BLaER1 treated with 17β-estradiol and CSF1 and Interleukin-3, amounts not matched to agents 10 nM and 100 nM (cell line): ENCODE measurements at regions not wholly inside any gene's neighbourhood (a gene's known extent, or its start where the extent isn't known, plus 50 kb on each side); places are given as distances from the start of the nearest gene placed in this dataset.

Experiments used
- H3K27ac ChIP-seq, 11 experiments: shearing (Covaris generic); formaldehyde crosslinking; 2 replicates each; pipeline ENCODE4 v1.8.1; 2022
- H3K27me3 ChIP-seq, 11 experiments: shearing (Covaris generic); formaldehyde crosslinking; 2 replicates each; pipeline ENCODE4 v1.8.1; 2022
- H3K36me3 ChIP-seq, 11 experiments: shearing (Covaris generic); formaldehyde crosslinking; 2 replicates each; pipeline ENCODE4 v1.8.1; 2022
- H3K4me1 ChIP-seq, 10 experiments: shearing (Covaris generic); formaldehyde crosslinking; 2 replicates each; pipeline ENCODE4 v1.8.1; 2022
- H3K4me2 ChIP-seq, 11 experiments: shearing (Covaris generic); formaldehyde crosslinking; 2 replicates each; pipeline ENCODE4 v1.8.1; 2022
- H3K4me3 ChIP-seq, 10 experiments: shearing (Covaris generic); formaldehyde crosslinking; 2 replicates each; pipeline ENCODE4 v1.8.1; 2022
- H3K9ac ChIP-seq, 11 experiments: shearing (Covaris generic); formaldehyde crosslinking; 2 replicates each; pipeline ENCODE4 v1.8.1; 2022
- H3K9me3 ChIP-seq, 11 experiments: shearing (Covaris generic); formaldehyde crosslinking; replicated peaks in 1 of 11; 2 replicates each; pipeline ENCODE4 v1.8.1; 2022
- H4K20me1 ChIP-seq, 11 experiments: shearing (Covaris generic); formaldehyde crosslinking; 2 replicates each; pipeline ENCODE4 v1.8.1; 2022
- Cebpa-rat ChIP-seq, 11 experiments: shearing (Covaris generic); IDR thresholded peaks; 2 replicates each; pipeline ENCODE4 v1.8.1; 2022

DNA sequence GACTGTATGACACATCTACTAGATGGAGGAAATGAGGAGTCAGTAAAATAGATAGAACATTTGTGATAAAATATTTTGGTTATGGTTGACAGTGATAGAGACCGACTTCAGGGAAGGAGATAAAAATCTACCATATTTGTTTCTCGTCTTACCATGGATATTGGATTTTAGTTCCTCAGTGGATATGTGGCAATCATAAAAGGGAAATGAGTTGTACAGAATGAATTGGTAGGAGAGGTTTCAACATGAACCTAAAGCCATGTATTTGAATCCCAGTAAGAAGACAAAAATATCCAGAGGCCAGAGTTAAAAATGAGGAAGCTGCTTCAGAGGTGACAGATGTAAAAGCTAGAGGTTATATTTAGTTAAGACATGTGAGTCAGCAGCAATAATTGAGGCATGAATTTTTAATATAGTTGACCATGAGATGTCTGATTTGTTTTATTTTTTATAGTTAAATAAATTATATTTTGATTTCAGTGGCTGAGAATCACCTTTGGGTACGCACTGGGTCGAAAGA is 480.4 kb upstream of the TUSC1 start:
- peak in 2 of 11 experiments; percentile 16 to 64; a peak in 2 of 22 replicates for TF ChIP-seq Cebpa-rat (IDR thresholded peaks at IDR 0.05)
- Histone ChIP-seq H3K27me3 (no peaks in the 10 kb centered on the region), H3K4me2 (peak overlapping the region in 7 of 11 experiments; percentile 35 to 70 (median 60); a peak in 15 of 22 replicates), H3K36me3 (no peaks in the 10 kb centered on the region), H3K4me1 (peaks cover 0 to 46% (median 25%) of the 10 kb centered on the region in 10 experiments; a peak in 13 of 20 replicates), H3K9ac (peak overlapping the region in 3 of 11 experiments; percentile 45 to 51 (median 50); a peak in 3 of 22 replicates), H3K4me3 (no peak overlapping the region), H3K27ac (peak overlapping the region in 9 of 11 experiments; percentile 2 to 82 (median 70); a peak in 16 of 22 replicates), H4K20me1 (no peaks in the 10 kb centered on the region), H3K9me3 (no peaks in the 10 kb centered on the region; a peak in 1 of 22 replicates)

DNA sequence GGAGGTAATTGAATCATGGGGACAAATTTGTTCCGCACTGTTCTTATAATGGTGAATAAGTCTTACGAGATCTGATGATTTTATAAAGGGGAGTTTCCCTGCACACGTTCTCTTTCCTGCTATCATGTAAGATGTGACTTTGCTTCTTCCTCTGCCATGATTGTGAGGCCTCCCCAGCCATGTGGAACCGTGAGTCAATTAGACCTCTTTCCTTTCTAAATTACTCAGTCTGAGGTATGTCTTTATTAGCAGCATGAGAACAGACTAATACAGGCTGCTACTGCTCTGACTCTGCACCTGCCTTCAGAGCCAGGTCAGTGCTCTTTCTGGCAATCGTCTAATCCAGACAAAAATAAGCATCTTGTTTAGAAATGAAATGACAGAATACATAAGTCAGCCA is 479.2 kb upstream of the TUSC1 start:
- peak overlapping the region in 4 of 11 experiments; percentile 70 to 82 (median 76); a peak in 6 of 22 replicates for H3K27ac ChIP-seq

DNA sequence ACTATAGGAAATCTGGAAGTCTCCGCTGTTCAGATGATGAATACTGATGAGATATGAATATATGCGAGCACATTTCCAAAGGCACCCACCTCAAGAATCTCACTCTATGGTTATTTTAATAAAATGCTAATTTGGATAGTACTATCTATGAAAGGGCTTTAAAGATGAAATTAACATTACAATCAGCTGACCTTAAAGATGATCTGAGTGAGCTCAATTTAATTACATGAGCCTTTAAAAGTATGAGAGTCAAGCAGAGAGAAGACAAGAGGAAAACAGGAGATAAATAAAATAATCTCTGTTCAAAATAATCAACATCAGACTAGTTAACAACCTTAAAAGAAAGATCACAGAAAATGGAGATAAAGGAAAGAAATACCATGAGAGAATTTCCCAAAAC is 474.1 kb upstream of the TUSC1 start:
- no peak overlapping the region for H3K4me2 ChIP-seq
- no peaks in the 10 kb centered on the region; a peak in 1 of 22 replicates for H3K9me3 ChIP-seq
- TF ChIP-seq Cebpa-rat (IDR thresholded peaks at IDR 0.05), result no peak
- peaks cover 0 to 2% (median 0%) of the 10 kb centered on the region in 10 experiments; a peak in 2 of 20 replicates for H3K4me1 ChIP-seq
- no peak overlapping the region for H3K4me3 ChIP-seq
- H3K36me3 ChIP-seq, result no peaks in the 10 kb centered on the region
- H3K27ac ChIP-seq, result no peak overlapping the region
- no peaks in the 10 kb centered on the region for H3K27me3 ChIP-seq
- no peaks in the 10 kb centered on the region for H4K20me1 ChIP-seq
- H3K9ac ChIP-seq, result no peak overlapping the region

More for the DNA sequence above, 479.2 kb upstream of the TUSC1 start:
- Histone ChIP-seq H3K27me3 (no peaks in the 10 kb centered on the region), H4K20me1 (no peaks in the 10 kb centered on the region), H3K9ac (no peak overlapping the region), H3K4me1 (peaks cover 0 to 46% (median 25%) of the 10 kb centered on the region in 10 experiments; a peak in 13 of 20 replicates), H3K36me3 (no peaks in the 10 kb centered on the region), H3K4me3 (no peak overlapping the region), H3K4me2 (peak overlapping the region in 3 of 11 experiments; percentile 9 to 67 (median 63); a peak in 5 of 22 replicates), H3K9me3 (no peaks in the 10 kb centered on the region; a peak in 1 of 22 replicates)
- TF ChIP-seq Cebpa-rat (IDR thresholded peaks at IDR 0.05), result no peak

DNA sequence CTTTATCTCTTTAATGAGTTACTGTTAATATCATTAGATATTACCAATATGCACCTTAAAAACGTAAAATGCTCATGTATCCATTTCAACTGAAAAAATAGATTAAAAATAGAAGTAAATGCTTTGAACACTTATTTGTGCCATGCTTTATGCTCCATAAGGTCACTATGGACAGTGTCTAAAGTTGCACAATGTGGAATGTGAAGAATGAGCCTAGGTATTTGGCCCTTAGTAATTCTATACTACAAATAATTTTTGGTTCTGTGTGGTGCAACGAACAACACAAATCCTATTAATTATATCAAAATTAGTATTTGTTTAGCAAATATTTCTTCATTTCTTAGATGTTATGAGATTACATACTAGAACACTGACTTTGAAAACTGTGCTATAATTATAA is 469.9 kb upstream of the TUSC1 start:
- H4K20me1 ChIP-seq, result no peaks in the 10 kb centered on the region
- H3K4me2 ChIP-seq, result no peak overlapping the region
- H3K27me3 ChIP-seq, result no peaks in the 10 kb centered on the region
- H3K27ac ChIP-seq, result no peak overlapping the region
- no peak for TF ChIP-seq Cebpa-rat (IDR thresholded peaks at IDR 0.05)
- H3K4me1 ChIP-seq, result no peaks in the 10 kb centered on the region
- no peaks in the 10 kb centered on the region for H3K9me3 ChIP-seq
- no peaks in the 10 kb centered on the region for H3K36me3 ChIP-seq
- H3K9ac ChIP-seq, result no peak overlapping the region
- H3K4me3 ChIP-seq, result no peak overlapping the region

DNA sequence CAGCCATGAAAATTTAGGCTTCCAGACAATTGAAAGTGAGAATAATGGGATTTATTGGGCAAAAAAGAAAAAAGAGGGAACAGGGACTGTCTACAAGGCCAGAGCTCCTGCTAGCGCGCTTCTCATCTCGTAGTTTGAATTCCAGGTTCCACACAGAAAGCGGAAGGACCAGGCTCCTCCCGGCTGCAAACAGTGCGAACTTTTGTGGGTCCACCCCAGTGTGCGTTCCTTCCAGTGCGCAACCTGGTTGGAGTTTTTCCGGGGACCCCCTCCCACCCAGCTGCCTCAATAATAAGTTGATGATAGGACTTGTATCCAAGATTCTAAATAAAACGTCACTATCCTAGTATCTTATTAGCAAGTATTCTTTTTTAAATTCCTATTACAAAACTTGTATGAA is 467.7 kb upstream of the TUSC1 start:
- no peaks in the 10 kb centered on the region for H3K27me3 ChIP-seq
- H3K4me1 ChIP-seq, result no peaks in the 10 kb centered on the region
- H3K4me3 ChIP-seq, result no peak overlapping the region
- H3K9me3 ChIP-seq, result no peaks in the 10 kb centered on the region
- no peaks in the 10 kb centered on the region for H4K20me1 ChIP-seq
- H3K9ac ChIP-seq, result no peak overlapping the region
- H3K4me2 ChIP-seq, result no peak overlapping the region
- no peak for TF ChIP-seq Cebpa-rat (IDR thresholded peaks at IDR 0.05)
- H3K36me3 ChIP-seq, result no peaks in the 10 kb centered on the region
- no peak overlapping the region for H3K27ac ChIP-seq

DNA sequence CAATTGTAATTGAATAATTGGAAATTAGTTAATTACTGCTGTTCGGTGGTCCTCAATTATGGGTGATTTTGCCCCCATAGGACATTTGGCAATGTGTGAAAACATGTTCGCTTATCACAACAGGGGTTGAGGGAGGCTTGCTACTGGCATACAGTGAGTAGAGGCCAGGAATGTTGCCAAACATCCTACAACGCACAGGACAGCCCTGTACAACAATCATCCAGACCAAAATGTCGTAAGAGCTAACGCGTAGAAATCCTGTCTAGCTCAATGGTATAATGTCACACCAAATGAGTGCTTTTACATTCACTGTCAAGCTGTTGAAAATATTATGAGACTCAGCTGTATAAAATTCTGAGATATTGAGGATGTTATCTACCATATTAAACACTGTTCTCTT is 464.4 kb upstream of the TUSC1 start:
- Histone ChIP-seq H3K4me3 (no peak overlapping the region), H4K20me1 (no peaks in the 10 kb centered on the region), H3K9ac (no peak overlapping the region), H3K4me1 (no peaks in the 10 kb centered on the region), H3K9me3 (no peaks in the 10 kb centered on the region), H3K27me3 (no peaks in the 10 kb centered on the region), H3K36me3 (no peaks in the 10 kb centered on the region), H3K27ac (no peak overlapping the region), H3K4me2 (no peak overlapping the region)
- no peak for TF ChIP-seq Cebpa-rat (IDR thresholded peaks at IDR 0.05)

DNA sequence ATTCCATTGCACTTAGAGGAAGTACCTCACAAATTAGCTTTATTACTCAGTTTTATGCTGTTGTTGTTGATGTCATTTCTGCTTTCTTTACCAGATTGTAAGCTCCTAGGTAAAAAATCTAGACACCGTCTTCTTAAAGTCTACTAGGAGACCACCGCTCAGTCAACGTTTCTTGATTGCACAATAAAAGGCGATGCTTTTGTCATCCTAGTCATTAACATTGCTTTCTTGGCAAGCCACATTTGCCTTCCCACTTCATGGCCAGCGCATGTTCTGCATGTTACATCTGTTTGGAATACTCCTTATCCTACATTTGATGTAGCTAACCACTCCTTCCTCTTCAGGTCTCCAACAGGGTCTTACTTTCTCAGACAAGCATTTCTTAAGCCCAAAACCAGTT is 464.0 kb upstream of the TUSC1 start:
- Histone ChIP-seq H3K4me1 (no peaks in the 10 kb centered on the region), H3K4me2 (no peak overlapping the region), H3K36me3 (no peaks in the 10 kb centered on the region), H3K27me3 (no peaks in the 10 kb centered on the region), H3K27ac (no peak overlapping the region), H3K4me3 (no peak overlapping the region), H3K9me3 (no peaks in the 10 kb centered on the region), H3K9ac (no peak overlapping the region), H4K20me1 (no peaks in the 10 kb centered on the region)
- TF ChIP-seq Cebpa-rat (IDR thresholded peaks at IDR 0.05), result peak in 3 of 11 experiments; percentile 10 to 63 (median 43); a peak in 4 of 22 replicates

DNA sequence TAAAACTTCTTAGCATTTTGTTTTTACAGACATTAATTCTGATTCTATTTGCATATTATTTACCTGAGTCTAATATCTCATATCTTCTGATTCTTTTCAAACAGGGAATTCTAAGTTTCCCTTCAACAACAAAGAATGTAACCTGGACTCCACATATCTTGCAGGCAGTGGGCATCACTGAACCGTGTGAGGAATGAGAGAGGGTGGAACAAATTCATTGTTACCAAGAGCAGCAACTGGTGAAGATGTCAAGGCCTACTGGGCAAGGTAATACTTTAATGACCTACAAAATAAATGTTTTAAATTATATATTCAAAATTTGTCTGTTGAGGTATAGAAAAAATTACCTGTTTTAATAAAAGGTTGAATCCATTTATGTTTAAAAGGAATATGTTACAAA is 455.3 kb upstream of the TUSC1 start:
- H3K4me3 ChIP-seq, result no peak overlapping the region
- no peaks in the 10 kb centered on the region for H3K36me3 ChIP-seq
- H3K9me3 ChIP-seq, result no peaks in the 10 kb centered on the region
- H3K27ac ChIP-seq, result no peak overlapping the region
- peaks cover 0 to 19% (median 0%) of the 10 kb centered on the region in 10 experiments; a peak in 7 of 20 replicates for H3K4me1 ChIP-seq
- no peaks in the 10 kb centered on the region for H3K27me3 ChIP-seq
- no peak overlapping the region for H3K9ac ChIP-seq
- no peak overlapping the region for H3K4me2 ChIP-seq
- no peaks in the 10 kb centered on the region for H4K20me1 ChIP-seq
- TF ChIP-seq Cebpa-rat (IDR thresholded peaks at IDR 0.05), result no peak

DNA sequence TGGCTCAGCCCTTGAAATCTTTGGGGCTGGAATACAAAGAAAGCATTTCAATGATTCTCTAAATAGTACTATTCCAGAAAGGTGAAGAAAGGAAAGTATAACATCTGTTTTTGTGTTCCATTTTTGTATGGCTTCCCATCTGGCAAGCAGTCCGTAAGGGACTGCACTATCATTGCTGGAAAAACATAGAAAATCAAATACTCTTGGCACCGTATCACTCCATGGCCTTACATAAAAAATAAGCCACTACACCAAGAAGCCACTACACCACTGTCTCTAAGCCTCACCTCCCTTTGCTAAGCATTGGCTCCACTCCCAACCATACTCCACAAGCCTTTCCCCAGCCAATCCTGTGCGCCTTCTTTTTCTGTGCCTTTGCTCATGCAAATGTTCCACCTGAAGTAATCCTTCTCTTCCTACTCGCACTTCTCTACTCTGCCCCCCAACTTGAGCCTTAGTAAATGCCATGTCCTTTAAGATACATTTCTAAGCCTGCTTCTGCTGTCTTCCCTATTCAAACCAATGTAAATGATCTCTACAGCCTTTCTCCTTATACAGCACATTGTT is 454.6 kb upstream of the TUSC1 start:
- Histone ChIP-seq H3K27ac (no peak overlapping the region), H4K20me1 (no peaks in the 10 kb centered on the region), H3K9ac (no peak overlapping the region), H3K4me3 (no peak overlapping the region), H3K4me1 (peaks cover 0 to 22% (median 0%) of the 10 kb centered on the region in 10 experiments; a peak in 7 of 20 replicates), H3K4me2 (no peak overlapping the region), H3K36me3 (no peaks in the 10 kb centered on the region), H3K9me3 (no peaks in the 10 kb centered on the region), H3K27me3 (no peaks in the 10 kb centered on the region)
- TF ChIP-seq Cebpa-rat (IDR thresholded peaks at IDR 0.05), result no peak

DNA sequence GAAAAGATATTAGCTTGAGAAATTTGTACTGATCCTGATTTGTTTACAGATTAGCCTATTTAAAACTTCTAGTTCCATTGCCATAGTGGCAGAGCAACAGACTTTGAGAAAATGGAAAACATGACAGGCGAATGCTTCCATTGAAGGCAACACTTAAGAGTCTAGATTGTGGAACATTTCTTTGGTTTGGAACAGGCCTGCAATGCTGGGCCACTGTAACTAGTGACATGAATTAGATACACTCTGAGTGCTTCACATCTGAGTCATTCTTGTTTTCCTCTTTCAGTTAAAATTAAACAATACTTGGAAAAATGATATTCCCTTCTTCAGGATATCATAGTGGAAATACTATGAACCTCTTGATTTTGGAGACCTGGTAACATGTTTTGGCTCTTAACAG is 453.6 kb upstream of the TUSC1 start:
- H4K20me1 ChIP-seq, result no peaks in the 10 kb centered on the region
- no peak for TF ChIP-seq Cebpa-rat (IDR thresholded peaks at IDR 0.05)

More for the DNA sequence above, 453.6 kb upstream of the TUSC1 start:
- Histone ChIP-seq H3K4me1 (peaks cover 0 to 22% (median 0%) of the 10 kb centered on the region in 10 experiments; a peak in 7 of 20 replicates), H3K36me3 (no peaks in the 10 kb centered on the region), H3K27ac (no peak overlapping the region), H3K27me3 (no peaks in the 10 kb centered on the region), H3K9me3 (no peaks in the 10 kb centered on the region), H3K9ac (no peak overlapping the region), H3K4me3 (no peak overlapping the region), H3K4me2 (no peak overlapping the region)
